AG08395 (cell line): ENCODE measurements at regions not wholly inside any gene's neighbourhood (a gene's known extent, or its start where the extent isn't known, plus 50 kb on each side); places are given as distances from the start of the nearest gene placed in this dataset.

Source experiments
- DNase-seq: peaks from one replicate; pipeline ENCODE4 v3.0.0; 2012; ENCODE audit warnings: mixed read lengths, low spot score

DNA sequence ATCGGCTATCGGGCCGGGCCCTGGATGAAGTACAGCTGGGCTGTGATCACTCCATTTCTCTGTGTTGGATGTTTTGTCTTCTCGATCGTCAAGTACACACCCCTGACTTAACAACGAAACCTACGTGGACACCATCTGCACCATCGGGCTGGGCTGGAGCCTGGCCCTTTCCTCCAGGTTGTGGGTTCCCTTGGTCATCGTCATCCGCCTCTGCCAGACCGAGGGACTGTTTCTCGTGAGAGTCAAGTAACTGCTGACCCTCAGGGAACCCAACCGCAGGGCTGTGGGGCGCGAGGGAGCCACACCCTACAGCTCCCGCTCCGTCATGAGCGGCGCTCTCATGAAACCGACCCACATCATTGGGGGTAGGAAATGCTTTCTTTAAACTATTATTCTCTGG, 842.4 kb upstream of the TMPRSS15 start:
- no peak for DNase-seq

GRCh38 chr21:19256934-19257660, 853.5 kb upstream of the TMPRSS15 start:
- no peak for DNase-seq

GRCh38 chr21:19261731-19262376, 858.3 kb upstream of the TMPRSS15 start:
- DNase-seq = no peak

GRCh38 chr21:19266636-19267035, 863.1 kb upstream of the TMPRSS15 start:
- no peak for DNase-seq

DNA sequence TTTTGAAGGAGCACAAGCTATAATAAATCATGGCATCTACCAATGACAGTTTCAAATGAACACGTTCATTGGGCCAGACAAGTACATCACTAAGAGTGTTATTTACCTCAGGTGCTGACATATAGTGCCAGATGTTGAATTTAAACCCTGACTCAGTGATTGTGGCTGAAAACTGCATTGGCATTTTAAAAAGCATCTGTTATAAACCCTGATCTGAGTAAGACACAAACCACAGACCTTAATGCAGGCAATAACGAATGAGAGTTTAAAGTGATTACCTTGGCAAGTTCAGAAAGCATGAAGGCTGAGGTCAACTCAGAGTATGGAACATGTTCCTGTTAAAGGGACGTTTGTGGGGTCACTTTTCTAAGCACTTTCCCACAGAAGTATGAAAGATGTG, 865.1 kb upstream of the TMPRSS15 start:
- DNase-seq = no peak

- DNase-seq = no peak
These were observed 871.5 kb upstream of the TMPRSS15 start for GRCh38 chr21:19275065-19275464.

DNA sequence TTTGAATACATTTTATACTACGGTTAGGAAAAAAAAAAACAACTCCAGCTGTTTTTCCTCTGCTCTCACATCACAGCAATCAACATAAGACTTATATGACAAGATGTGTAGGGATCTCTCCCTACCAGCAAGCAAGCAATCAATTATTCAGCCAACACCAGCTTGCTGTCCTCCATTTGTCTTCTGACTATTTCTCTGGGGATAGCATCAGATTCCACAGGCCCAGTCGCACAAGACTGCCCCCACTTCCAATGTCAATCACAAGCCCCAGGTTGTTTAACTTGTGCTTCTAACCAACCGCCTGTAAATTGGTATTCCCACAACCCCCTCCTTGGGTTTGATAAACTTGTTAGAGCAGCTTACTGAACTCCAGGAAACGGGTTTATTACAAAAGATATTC, 873.1 kb upstream of the TMPRSS15 start:
- DNase-seq = no peak

- no peak for DNase-seq
These were observed 883.3 kb upstream of the TMPRSS15 start for GRCh38 chr21:19286876-19287275.

DNA sequence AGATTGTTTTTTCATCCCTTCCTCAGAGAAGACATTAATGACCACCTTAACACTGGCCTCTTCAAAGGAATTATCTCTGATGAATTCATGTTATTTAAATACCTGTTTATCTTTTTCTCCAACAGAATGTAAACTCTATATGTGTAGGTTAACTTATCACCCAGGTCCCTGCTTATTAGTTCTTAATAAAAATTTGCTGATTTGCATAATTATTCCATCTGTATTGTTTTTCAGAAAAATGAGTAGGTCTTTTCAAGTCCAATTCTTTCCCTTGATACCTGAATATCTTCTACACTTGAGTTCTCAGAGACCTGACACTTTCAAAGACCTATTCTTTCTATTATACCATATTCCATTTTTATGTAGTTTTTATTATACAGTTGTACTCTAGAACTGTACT, 886.7 kb upstream of the TMPRSS15 start:
- DNase-seq = no peak

GRCh38 chr21:19320291-19320690, 916.7 kb upstream of the TMPRSS15 start:
- DNase-seq = no peak

DNA sequence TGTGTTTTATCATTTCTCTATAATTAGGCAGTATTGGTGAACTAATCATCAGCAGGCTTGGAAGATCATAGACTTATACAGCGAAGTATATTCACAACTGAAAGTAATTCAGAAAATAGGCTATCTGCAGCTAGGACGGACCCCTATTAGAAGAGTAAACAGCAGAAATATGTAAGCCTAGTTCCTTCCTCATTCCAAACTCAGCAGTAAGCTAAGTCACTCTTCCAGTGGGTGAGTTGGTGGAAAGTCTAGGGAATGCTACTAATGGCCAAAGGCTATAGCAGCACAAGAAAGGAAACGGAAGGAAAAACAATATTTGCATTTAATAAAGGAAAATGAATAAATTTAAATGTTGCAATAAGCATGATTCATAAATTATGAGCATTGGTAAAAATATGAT, 918.1 kb upstream of the TMPRSS15 start:
- no peak for DNase-seq

GRCh38 chr21:19322360-19322759, 918.8 kb upstream of the TMPRSS15 start:
- DNase-seq = no peak

DNA sequence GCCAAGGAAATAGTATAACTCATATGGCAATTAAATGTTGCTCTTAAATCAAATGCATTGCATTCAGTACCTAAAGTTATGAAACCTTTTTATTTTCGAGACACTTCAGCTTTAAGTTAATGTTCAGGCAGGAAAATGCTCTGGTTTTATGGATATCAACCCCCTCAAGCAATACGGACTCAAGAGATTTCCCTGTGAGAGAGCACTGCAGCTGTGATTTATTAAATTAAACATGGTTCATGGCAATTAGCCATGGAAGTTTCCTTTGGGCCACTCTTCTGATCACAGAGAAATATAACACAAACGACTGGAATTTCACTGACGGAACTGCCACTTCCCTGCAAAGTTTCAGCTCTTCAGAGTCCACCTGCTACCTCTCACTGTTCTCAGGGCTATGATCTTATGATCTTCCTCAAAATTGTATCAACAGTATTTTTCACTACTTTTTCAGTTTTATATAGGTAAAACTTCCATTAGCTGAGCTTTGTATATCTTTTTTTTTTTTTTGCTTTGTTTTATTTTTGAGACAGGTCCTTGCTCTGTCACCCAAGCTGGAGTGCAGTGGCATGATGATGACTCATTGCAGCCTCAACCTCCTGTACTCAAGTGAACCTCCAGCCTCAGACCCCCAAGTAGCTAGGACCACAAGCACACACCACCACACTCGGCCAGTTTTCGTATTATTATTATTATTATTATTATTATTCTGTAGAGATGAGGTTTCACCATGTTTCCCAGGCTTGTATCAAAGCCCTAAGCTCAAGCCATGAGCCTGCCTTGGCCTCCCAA, 923.1 kb upstream of the TMPRSS15 start:
- DNase-seq = no peak

DNA sequence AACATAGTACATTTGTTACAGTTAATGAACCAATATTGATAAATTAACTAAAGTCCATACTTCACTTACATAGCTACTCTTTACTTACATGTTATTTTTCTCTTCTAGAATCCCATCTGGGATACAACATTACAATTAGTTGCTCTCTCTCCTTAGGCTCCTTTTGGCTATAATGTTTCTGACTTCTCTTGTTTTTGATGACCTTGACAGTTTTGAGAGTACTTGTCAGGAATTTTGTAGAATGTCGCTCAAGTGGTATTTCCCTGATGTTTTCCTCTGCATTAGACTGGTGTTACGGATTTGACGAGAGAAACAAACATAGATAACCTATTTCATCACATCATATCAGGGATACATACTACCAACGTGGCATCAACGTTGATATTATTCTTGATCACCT, 925.4 kb upstream of the TMPRSS15 start:
- DNase-seq = no peak

DNA sequence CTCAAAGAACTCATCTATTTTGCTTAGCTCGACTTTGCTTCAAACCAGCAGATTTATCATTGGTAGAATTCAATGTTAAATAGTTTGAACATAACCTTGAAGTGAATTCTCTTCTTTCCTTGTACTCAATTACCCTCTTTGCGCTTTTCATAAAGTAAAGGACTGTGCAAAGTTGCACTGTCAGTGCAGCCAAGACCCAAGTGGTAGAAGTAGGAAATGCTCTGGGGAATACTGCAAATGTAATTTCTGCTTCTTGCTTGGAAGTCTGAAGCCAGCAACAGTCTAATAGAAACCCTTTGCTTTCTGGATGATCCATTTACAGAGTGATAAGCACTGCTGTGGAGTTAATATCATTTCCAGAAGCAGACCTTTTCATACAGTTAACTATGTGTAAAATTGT, 936.7 kb upstream of the TMPRSS15 start:
- DNase-seq = no peak

- no peak for DNase-seq
These were observed 937.4 kb upstream of the TMPRSS15 start for GRCh38 chr21:19340954-19341353.

GRCh38 chr21:19343711-19344110, 940.1 kb upstream of the TMPRSS15 start:
- no peak for DNase-seq

GRCh38 chr21:19350286-19350685, 946.7 kb upstream of the TMPRSS15 start:
- no peak for DNase-seq

GRCh38 chr21:19353256-19353655, 949.7 kb upstream of the TMPRSS15 start:
- DNase-seq = peak; percentile 1

GRCh38 chr21:19368944-19369343, 965.4 kb upstream of the TMPRSS15 start:
- no peak for DNase-seq

- no peak for DNase-seq
These were observed 988.8 kb upstream of the TMPRSS15 start for GRCh38 chr21:19392390-19392789.

GRCh38 chr21:19400223-19400770, 996.7 kb upstream of the TMPRSS15 start:
- DNase-seq = no peak

GRCh38 chr21:19402870-19403269, 999.3 kb upstream of the TMPRSS15 start:
- DNase-seq = no peak
